OCI-LY1 (cell line): ENCODE measurements at regions not wholly inside any gene's neighbourhood (a gene's known extent, or its start where the extent isn't known, plus 50 kb on each side); places are given as distances from the start of the nearest gene placed in this dataset.

Experiments
- EZH2 ChIP-seq: fragments of 200-600 bp; sonication (generic), shearing (Covaris generic); IDR thresholded peaks from 2 replicates; pipeline ENCODE4 v1.8.0; 2017; ENCODE audit warnings: borderline replicate concordance, mixed run types, mild to moderate bottlenecking, antibody characterized with exemption, low read length, moderate library complexity, mixed read lengths
- TF ChIP-seq, protein P1 (sequence below): fragments of 200-600 bp; sonication (generic), shearing (Covaris generic); IDR thresholded peaks from 2 replicates; pipeline ENCODE4 v1.5.1; 2017; ENCODE audit warnings: mild to moderate bottlenecking, antibody characterized with exemption, low read length, moderate library complexity, mixed read lengths

DNA sequence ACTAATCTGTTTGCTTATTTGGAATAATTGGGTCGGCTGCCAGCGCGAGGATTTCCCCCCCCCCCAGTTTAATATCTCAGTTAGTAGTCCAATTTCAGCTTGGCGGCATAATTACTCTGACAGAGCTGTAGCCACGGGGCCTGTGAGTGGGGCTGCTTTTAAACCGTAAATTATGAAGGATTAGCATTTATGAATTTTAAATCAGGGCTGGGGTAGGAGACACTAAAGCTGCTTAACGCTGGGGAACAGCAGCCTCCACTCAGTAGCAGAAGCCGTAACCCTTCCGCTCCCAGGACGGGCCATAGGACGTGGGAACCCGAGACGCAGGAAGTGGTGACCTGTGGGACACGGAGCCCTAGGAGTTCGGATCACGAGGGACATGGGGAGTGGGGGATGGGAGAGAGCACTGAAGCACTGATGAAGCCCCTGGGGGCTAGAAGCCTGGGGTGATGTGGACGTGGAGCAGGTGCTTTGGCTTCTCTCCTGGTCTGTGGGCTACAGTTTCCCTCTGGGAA, 66.2 kb upstream of the LMO1 start:
- TF ChIP-seq, protein P1, sequence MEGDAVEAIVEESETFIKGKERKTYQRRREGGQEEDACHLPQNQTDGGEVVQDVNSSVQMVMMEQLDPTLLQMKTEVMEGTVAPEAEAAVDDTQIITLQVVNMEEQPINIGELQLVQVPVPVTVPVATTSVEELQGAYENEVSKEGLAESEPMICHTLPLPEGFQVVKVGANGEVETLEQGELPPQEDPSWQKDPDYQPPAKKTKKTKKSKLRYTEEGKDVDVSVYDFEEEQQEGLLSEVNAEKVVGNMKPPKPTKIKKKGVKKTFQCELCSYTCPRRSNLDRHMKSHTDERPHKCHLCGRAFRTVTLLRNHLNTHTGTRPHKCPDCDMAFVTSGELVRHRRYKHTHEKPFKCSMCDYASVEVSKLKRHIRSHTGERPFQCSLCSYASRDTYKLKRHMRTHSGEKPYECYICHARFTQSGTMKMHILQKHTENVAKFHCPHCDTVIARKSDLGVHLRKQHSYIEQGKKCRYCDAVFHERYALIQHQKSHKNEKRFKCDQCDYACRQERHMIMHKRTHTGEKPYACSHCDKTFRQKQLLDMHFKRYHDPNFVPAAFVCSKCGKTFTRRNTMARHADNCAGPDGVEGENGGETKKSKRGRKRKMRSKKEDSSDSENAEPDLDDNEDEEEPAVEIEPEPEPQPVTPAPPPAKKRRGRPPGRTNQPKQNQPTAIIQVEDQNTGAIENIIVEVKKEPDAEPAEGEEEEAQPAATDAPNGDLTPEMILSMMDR = no peak
- no peak for TF ChIP-seq EZH2
